GM15510 (cell line): ENCODE measurements at regions not wholly inside any gene's neighbourhood (a gene's known extent, or its start where the extent isn't known, plus 50 kb on each side); places are given as distances from the start of the nearest gene placed in this dataset.
A peak's percentile ranks its signal among the peaks of the same experiment; 100 is the strongest.

Experiments used
- POLR2A ChIP-seq: IDR thresholded peaks from 3 replicates; pipeline ENCODE4 v1.6.1; 2011; ENCODE audit warnings: borderline replicate concordance; ENCODE audit not compliant: insufficient read length; ENCODE audit errors: extremely low read depth

DNA sequence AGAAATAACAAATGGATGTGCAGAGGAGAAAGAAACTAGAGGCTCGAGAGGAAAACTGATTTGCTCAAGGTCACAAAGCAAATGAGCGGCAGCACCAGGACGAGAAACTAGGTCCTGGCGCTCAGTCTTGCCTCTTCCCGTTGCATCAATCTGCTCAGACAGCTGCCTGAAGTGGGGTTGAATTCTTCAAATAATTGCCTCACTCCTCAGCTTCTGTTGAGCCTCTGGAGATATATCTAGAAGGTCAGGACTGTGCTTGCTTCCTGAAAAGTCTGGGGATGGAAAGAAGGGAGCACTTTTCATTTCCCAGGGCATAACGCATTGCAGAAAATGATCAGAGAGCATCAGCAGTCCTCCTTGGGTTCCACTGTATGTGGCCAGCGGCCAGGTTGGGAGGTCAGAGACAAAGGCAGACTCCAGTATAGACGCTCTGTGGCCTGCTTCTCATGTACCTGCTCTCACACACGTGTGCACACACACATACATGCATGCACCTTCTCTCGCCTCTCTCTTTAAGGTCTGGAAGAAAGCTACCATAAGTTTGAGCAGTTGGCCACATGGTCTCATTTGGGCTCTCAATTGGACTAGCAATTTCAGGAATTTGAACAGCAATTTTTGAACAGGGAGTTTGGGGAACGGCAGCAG, 83.7 kb upstream of the DUSP5 start:
- TF ChIP-seq POLR2A = no peak

DNA sequence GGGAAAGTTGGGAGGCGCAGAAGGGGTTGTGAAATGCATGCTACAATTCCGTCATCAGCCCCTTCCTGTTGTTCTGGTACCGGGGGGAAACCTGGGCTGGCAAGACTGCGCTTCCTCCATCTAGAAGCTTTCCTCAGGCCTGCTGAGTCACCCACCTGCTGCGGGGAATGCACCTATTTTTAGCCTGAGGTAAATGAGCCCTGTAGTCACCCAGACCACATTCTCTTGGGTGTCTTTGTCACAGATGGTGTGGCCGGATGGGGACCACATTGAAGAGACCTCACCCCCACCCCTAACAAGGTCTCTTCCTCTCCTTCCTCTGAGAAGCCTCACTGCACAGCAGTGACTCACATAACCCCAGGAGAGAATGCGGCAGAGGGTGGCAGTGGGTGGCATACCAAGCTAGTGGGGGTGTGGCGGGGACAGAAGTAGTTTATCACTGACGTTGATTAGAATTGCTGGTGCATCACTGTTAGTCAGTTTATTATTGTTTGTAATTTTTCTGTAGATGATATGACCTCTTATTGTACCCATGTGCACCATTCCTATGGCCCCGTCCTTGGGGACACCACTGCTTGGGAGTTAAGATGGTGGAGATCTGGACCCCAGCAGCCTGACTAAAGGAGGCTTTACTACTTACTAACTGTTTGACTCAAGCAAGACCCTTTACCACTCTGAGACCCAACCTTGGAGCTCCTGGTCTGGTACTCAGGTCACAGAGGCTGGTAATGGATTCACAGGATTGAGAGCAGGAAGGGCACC, 83.0 kb upstream of the DUSP5 start:
- peak; percentile 22 for TF ChIP-seq POLR2A

DNA sequence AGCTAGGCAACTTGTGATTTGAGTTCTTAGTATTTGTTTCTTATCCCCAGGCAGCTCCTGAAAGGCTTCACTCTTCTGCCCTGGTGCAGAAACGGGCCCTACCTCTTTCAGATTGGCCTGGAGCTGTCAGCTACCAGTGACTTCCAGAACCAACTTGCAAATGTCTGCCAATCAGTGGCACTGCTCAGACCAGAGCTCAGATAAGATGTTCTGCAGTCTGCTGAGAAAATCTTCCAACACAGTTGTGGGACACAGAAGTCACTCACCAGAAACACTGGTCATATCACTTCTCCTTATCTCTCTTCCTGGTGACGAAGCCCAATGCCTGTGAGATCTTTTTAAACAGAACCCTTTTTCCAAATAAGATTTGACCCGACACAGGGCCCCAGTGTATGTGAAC, 81.9 kb upstream of the DUSP5 start:
- TF ChIP-seq POLR2A = no peak

DNA sequence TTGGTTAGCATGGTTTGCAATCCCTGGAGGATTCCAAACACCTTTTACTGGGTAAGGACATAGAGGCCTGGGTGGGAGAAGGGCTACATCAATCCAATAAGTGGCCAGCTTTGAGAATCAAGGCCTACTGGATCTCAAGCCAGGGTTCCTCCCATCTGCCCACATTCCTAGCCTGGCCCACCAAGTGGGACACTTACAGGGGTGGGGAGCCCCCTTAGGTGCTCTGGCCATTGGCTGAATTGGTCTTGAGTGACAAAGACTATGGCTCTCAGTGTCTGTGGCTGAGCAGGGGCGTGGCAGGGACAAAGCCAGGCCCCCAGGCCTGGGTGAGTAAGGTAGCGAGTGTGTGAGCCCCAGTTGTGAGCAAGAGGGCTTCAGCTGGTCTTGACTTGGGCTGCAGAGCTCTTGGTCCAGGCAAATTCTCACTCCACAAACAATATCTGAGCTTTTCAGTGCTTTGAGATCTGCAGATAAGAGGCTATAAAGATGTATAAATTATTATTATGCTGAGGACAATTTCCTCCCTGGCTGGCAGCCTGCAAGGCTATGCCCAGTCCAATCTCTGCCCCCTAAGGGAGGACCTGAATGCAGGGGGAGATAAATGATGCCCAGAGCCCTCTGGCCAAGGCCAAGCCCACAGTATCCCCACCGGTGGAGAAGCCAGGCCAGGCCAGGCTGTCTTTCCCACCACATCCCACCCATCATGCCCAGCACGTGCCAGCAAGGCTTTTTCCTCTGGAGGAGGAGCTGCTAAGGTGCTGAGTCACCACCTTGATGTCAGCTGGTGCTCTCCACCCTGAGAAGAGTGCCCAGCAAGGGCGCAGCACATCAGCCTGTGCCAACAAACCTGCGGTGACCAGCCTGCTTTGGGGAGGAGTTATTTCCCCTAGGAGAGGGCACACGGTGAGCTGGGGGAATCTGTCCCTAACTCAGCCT, 80.7 kb upstream of the DUSP5 start:
- no peak for TF ChIP-seq POLR2A

DNA sequence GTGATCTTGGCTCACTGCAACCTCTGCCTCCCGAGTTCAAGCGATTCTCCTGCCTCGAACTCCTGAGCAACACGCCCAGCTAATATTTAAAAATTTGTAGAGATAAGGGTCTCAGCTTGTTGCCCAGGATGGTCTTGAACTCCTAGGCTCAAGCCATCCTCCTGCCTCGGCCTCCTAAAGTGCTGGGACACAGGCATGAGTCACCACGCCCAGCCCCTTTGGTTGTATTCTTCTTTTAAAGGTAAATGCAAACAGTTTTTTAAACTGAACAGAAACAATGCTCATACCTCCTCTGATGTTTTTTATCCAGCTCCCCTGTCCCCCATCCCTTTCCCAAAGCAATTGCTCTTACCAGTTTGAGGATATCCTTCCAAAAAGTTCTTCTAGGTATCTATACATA, 79.5 kb upstream of the DUSP5 start:
- TF ChIP-seq POLR2A = no peak

DNA sequence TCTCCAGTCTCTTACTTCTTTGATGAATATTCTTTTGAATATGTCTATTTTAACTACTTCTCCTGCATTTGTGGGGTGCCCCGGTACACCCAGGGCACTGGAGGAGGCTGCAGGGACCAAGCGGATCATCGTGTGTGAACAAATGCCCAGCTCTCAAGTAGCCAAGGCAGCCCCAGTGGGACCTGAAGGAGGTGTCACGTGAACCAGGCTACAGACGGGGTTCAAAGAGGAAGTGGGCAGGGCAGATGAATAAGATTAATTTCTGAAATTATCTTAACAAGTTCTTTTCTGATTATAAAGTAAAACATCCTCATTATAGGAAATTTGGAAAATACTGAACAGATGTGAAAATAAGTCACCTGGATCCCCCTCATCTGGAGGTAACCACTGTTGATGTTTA, 78.4 kb upstream of the DUSP5 start:
- TF ChIP-seq POLR2A = no peak

DNA sequence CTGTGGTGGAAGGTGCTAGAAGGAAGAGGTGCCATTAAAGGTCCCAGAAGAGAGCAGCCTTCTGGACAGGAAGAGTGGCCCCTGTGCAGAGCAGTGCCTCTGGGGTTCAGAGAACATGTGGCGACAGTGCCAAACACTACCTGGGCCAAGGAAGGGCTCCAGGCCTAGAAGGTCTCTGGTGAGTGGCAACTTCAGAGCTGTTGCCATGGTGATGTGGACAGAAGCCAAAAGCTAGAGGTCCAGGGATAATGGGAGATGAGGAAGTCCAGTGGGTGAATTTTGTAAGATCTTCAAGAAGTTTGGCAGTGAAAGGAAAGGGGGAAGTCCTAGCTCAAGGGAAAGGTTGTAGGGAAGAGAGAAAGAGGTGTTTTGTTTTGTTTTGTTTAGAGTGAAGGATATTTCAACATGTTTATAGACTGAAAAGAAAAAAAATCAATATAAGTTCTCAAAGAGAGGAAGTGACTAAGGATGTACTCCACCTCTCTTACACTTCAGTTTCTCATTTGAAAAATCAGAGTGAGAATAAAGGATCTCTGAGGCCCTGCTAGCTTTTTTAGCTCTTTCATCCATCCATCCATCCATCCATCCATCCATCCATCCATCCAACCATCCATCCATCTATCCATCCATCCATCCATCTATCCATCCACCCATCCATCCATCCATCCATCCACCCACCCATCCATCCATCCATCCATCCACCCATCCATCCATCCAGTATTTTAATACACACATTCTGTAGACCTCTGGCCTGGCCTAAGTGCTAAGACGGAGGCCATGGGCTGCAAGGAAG, 77.1 kb upstream of the DUSP5 start:
- no peak for TF ChIP-seq POLR2A

DNA sequence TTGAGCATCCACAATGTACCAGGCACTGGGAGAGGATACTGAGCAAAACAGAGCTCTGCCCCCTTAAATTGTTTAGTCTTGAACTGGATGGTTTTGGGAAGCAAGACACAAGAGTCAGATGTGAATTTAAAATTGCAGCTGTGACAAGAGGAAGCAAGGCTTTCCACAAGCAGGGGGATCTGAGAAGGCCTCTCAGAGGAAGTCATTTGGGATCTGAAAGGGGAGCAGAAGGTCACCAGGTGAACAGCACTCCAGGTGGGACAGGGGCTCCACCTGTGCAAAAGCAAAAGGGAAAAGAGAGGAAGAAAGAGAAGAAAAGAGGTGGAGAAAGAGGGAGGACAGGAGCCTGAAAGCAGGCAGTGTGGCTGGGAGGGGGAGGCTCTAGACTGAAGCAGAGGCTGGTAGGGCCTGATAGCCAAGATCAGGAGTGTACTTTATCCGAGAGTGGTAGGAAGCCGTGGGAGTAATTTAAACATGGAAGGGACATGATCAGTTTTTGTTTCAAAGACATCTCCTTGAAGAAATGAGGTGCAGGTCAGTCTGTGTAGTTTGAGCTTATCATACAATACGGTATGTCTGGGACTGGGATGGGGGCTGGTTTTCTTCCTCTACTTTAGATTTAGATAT, 76.1 kb upstream of the DUSP5 start:
- TF ChIP-seq POLR2A = no peak

DNA sequence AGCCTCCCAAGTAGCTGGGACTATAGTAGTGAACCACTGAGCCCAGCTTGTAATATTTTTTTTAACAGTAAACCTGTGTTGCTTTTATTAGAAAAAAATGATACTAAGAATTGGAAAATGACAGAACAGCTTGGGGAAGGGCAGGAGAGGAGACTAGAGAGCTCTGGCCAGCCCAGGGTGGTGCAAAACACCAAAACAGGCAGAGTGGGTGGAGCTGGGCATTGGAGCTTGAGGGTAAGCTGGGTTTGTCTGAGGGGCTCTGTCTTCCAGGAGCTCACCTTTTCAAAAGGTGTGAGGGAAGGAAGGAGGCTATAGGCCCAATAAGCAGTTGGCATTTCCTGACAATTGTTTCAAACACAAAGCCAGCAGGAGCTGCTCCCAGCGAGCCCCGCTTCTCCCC, 75.2 kb upstream of the DUSP5 start:
- TF ChIP-seq POLR2A = no peak

DNA sequence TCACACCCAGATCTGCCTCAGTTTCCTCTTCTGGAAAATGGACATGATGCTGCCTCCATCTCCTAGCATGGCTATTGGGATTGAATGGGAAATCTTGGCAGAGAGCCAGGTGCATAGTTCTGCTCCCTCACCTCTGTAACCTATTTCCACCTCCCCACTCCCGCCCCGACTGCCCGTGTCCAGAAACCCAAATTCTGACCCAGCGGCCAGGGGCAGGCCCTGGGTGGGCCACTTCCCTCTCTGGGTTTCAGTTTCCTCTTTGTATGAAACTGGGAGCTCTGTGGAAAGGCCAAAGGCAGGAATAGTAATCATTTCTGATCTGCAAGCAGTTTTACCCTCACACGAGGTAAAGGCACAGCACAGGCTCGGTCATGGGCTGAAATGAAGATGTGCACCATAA, 74.1 kb upstream of the DUSP5 start:
- TF ChIP-seq POLR2A = no peak

DNA sequence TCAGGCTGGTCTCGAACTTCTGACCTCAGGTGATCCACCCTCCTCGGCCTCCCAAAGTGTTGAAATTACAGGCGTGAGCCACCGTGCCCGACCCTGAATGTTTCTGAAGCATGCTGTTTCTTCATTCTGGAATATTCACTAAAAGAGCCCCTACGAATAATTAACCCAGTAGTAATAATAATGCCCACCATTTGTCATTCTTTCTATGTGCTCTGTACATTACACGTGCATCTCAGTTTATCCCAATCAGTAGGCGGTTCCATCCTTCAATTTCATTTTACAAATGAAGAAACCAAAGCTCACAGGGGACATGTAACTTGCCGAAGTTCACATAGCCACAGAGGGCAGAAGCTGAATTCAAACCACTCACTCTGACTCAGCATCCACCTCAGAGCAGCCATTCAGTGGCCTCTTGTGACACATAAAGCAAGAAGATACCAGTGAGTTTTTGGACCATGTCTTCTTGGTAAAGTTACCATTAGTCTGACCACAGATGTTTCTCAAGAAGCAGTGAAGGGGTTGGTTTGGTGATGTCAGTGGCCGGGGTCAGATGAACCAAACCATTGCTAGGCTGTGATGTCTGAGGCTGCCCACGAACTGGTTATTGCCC, 71.9 kb upstream of the DUSP5 start:
- no peak for TF ChIP-seq POLR2A

DNA sequence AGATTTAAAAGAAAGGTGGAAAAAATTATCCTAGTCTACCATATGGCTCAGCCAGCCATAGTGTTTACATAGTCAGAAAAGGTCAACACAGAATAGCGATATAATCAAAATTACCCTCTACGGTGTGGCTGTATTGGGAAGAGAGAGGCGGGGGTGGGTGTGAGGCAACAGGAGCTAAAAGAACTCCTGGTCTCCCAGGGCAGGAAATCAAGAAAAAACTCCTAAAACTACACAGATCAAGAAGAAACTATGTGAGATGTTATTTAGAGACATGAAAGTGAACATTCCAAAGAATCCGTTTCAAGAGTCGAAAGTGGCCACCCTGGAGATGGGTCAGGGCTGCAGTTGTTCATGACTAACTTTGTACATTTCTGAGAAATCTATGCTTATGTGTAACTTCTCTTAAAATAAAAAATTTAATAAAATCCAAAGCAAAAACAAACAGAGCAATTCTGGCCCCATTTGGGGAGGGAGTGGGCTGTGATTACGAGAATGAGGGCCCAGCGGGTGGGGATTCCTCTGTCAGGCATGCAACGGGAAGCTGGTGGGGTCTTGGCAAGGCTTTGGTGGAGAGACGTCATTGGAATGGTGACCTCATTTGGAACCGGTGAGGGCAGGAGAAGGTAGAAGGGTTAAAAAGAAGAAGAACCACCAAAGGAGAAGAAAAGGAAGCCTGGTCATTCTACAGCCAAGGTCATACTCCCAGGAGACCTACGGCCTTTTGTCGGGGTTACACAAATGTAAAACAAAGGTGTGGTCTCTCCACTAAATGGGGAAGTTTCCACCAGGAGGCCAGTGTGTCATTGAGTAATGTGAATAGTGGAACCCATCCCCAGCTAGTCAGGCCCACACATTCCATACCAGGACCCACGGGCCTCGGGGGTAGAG, 71.2 kb upstream of the DUSP5 start:
- TF ChIP-seq POLR2A = no peak

DNA sequence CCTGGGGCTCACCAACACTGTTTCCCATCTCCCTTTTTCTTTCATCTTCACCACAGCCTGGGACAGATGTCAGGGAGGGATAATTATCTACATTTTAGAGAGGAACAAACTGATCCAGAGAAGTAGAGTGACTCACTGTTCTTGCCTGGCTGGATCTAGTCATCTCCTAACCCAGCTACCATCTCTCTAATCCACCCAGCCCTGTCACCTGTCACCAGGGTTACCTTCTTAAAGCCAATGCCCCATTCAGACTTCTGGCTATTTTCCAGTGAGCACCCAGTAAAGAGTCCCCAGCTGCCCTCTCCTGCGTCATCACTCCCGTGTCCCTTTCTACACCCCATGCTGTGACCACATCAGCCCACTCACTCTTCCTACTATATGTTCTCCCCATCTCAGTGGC, 68.4 kb upstream of the DUSP5 start:
- TF ChIP-seq POLR2A = no peak
